Fibroblast of skin of abdomen (primary cell): ENCODE measurements at regions not wholly inside any gene's neighbourhood (a gene's known extent, or its start where the extent isn't known, plus 50 kb on each side); places are given as distances from the start of the nearest gene placed in this dataset.

Source experiments
- DNase-seq: peaks from one replicate; pipeline ENCODE4 v3.0.0-alpha.2; 2013

DNA sequence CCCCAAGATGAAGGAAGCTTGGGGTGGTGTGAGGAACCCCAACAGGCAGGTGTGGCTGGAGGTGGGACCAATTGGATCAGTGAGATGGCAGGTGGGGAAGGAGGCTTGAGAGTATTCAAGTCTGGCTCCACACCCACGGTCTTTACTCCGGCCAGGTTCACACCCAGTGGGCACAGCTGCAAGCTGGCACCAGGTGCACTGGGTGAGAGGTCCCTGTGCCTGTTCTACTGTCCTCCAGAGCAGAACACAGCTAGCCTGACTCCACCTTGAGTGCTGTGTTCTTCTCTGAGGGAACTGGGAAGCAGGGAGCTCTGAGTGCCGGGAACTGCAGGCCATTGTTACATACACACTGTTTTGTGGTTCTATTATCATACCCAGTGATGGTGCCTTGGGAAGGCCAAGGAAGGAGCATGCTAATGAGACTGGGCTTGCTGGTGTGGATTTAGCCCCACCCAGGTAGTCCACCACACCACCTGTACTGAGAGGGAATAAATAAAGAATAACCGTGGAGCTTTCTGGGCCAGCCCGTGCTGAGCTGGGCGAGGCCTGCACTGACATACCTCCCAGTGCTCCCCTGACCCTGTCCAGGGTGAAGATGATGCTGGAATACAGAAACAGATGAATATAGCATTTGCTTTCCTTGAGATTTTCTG lies 93.4 kb downstream of the ABHD5 start:
- no peak for DNase-seq

DNA sequence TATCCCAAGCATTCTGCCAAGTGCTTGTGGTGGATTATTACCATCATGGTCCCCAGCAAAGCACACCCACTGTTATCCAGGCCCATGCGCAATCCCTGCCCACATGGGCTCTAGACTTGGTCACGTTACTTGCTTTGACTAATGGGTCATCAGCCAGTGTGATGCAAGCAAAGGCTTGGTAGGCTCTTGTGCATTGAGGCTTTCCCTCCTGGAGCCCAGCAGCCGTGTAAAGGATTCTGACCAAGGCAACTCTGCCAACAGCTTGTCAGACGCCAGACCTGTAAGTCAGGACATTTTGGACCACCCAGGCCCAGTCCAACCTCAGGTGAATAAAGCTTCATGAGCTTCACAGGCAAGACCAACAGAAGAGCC lies 93.9 kb downstream of the ABHD5 start:
- no peak for DNase-seq

DNA sequence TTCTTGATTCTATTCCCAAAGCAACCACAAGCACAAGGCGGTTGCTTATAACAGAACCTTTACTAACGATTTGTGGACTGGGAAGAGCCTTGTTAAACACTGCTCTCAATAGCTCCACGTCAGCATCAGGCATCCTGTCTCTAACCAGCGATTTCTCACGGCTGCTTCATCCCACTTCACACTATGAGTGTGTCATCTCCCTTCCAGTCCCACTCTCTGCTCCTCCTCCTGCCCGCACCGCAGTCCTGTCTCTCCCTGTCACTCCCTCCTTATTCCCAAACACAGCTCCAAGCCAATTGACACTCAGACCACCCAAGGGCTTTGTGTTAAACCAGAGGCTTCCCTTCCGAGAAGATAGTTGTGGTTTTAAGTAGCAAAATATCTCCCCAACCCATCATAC lies 94.8 kb downstream of the ABHD5 start:
- DNase-seq: peak; percentile 71

DNA sequence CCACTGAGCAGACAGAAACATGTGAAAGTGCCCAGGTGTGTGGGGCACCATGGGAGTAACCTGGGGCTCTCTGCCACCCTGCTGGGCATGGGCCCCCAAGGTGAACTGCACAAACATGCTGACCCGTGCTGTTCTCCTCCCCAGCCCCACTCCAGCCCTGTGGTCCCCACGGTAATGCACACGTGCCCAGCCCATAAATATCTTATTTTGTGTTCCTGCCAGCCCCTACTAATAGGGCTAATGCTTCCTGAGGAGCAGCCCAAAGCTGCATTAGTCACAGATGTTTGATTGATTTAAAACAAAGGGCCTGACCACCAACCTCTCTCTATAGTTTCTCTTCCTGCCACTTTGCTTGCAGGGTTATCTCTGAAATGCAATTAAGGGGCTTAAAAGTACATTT lies 95.4 kb downstream of the ABHD5 start:
- peak; percentile 33 for DNase-seq

DNA sequence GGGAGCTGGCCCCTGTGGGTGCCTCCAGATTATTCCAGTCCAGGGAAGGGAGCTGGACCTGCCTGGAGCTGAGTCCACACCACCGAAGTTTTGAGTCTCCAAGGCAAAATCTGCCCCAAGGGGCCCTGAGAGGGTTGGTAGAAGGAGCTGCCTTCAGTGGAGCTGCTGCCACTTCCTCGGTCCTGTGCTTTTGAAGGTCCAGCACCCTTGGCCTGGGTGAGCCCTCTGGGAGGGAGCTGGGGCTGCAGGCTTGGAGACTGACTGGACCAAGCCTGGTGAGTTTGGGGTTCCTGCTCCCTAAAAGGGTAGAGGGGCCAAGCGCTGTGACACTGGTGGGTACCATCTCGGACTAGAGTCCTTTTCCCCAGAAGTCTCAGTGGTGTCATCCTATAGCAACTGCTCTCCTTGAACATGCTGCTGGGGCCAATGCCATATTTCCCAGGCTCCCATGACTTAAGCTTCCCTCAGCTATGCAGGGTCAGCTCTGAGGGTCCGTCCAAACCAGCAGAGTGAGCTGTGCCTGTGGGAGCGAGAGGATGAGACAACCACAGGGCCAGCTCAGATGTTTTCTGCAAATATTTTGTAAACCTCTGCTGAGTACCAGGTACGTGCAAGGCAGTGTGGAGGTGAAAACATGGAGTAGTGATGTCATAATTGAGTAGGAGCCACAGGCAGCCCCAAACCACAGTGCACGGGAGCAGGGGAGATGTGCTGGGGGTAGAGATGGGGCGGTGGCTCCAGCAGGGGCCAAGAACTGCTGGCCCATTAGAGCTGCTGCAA lies 96.0 kb downstream of the ABHD5 start:
- DNase-seq: no peak

DNA sequence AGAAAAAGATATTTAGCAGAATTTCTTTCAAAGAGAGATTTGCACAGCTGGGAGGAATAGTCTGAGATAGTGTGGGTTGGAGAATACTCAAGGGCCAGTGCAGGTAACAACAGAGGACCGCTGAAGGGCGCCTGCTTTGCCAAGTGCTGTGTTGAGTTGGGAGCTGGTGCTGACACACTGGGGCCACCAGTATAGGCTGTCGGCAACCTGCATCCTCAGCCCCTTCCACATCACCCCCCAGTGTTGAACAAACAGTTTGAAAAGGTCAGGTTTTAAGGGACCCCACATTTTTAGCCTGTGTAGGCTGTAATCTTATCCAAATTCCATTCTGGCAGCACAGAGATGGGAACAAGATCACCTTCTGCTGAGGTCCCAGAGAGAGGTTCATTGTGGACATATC lies 96.6 kb downstream of the ABHD5 start:
- DNase-seq: no peak

DNA sequence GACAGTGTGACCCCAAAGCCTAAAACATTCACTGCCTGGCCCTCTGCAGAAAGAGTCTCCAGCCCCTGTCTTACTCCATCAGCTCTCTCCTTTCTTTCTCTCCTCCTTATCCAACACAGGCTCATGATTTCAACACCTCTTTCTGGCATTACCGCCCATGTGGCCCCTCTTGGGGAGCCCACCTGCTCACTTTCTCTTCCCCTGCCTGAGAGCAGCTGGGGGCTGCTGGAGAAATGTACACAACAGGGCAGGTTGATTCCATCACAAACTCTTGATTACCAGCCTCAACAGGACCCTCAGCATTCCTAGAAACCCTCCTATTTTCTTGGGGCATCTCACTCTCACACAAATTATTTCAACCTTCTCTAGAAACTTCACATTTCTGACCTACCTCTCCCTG lies 98.3 kb downstream of the ABHD5 start:
- no peak for DNase-seq

DNA sequence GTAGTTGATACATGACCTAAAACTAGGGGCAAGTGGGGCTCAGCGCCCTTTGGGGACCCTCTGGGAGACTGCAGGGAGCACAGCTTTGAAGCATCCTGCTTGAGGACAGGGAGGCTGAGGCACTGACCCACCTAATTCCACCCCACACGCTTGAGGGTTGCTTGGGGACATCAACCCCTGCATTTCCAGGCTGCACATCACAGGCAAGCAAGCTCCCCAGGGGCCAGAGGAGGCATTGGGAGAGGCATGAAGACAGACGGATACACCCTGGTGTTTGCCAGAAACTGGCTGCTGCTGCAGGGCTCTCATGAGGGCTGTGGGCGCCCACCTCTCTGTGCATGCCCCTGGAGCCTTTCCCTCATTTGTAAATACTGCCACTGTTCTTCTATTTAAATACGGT lies 99.3 kb downstream of the ABHD5 start:
- no peak for DNase-seq

DNA sequence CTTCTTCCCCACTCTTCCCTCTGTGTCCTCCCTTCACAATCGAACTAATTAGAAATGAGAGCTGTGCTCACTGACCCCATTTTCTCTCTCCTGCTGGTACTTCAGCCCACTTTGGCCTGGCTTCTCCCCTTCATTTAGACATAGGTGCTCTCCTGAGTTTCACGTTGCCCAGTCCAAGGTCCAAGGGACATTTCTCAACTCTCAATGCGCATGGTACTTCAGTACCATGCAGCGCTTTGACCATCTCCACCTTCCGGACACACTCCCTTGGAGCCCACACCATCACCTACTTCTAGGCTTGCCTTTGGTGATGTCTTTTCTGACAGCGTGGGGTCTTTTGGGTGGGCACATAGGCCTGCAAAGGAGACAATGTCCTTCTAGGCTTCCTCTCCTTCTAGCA lies 99.7 kb downstream of the ABHD5 start:
- no peak for DNase-seq

DNA sequence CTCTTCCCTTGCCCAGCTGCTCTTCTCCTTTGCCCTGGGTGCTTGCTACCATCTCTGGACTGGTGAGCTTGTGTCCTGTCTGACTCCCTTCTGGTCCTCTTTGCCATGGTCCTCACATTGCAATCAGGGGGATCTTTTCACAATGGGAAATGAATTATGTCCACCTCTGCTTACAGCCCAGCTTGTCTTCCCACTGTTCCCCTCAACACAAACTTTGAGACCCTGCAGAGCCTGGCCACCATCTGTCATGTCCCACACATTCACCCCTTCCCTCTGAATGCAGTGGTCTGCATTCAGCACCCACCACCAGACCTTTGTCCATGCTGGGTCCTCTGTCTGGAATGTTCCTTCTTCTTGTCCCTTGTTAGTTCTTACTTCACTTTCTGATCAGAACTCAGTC lies 100.5 kb downstream of the ABHD5 start:
- DNase-seq: no peak

DNA sequence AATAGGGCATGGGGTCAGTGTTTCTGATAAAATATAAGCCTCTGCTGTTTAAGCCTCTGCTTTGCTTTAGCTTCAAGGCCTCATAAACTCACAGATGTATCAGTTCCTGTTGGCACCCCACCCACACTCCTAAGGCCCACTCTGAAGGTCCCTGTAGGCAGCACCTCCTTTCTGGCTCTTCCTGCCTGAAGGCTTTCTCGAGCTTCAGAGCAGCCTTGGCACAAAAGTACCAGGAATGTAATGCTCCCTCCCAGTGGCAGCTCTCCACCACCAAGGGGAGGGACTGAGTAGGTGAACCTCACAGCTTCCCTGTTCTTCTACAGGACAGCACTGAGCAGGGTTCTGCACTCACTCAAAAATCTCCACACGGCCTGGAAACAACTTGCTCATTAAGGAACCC lies 102.2 kb downstream of the ABHD5 start:
- DNase-seq: no peak

DNA sequence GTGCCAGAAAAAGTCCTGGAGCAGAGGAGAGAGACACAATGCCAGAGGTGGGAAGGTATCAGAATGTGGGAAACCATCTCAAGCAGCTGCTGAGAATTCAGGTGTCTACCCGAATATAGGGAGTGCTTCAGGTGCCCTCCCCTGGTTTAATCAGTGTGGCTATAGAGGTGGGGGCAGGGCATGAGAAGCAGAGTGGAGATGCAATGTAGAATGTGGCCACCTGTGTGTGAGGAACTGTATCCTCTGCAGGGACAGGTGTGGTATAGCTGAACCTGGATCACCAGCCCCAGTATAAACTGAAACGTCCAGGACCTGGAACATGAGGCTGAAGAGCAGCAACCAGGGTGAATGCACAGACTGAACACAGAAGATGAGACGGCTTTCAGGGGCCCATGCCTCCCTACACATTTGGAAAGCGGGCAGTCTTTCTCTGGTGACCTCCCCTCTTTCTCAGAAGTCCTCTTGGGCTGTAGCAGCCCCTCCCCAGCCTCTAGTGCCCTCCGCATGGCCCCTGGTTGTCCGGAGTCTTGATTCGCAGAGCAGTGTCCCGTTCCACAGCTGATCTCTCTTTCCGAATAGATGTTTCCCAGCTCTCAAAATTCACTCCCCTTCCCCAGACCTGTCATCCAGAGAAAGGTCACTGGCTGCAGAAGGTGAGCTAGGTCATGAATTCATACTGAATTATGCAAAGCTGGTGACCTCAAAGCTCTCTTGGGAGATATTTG lies 103.1 kb downstream of the ABHD5 start:
- no peak for DNase-seq

DNA sequence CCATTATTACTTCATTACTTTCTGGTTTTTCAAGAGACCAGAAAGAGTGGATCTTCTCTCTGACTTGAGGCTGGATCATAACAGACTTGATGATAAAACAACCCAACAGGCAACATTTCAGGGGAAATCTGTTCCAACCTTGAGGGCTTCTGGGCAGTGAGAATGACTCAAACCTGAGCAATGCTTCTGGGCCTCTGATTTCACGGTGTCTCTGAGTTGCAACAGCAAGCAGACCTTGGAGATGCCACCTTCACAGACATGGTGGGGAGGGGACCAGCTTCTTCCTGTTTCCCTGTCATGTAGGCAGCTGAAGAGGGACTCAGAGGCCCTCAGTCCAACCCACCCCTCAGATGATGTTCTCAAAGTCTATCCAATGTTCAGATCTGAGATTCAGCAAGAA lies 104.0 kb downstream of the ABHD5 start:
- DNase-seq: peak; percentile 73

DNA sequence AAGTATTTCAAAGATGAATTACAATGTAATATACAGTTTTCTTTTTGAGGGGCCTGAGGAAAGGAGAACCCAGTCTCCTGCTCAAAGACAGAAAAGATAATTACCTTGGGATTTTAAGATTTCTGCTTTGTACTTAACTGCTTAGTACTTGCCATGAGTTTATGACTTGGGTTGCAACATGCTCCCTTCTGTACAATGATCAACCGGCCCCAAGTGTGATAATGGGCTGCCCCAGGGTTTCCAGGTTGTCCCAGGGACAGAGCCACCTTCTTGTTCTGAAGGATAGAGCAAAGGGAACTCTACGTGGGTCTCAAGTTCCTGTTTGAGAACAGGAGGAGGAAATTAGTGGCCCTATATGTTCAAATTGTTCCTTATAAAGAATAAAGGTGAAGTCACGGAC lies 104.8 kb downstream of the ABHD5 start:
- DNase-seq: no peak

DNA sequence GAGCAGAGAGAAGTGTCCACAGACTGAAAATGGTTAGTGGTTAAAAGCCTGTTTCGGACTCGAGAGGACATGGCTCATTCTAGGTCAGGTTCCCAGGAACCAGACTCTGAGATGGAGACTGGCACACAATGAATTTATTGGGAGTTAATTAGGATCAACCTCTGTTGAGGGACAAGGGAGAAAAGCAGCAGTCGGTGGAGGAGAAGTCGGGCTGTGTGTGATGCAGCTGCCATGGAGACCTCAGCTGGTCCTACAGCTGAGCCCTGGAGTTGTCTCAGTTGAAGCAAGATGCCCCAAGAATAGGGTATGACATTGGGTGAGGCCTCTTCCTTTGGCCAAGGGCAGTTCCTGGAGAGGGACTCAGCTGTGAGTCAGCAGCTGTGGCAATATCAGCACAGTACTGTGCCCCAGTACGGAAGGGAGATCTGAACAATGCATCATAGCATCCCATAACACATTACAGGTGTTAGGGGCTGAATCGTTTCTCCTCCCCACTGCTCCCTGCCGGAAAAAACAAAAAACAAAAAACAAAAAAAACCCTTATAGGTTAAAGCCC lies 105.4 kb downstream of the ABHD5 start:
- DNase-seq: no peak

DNA sequence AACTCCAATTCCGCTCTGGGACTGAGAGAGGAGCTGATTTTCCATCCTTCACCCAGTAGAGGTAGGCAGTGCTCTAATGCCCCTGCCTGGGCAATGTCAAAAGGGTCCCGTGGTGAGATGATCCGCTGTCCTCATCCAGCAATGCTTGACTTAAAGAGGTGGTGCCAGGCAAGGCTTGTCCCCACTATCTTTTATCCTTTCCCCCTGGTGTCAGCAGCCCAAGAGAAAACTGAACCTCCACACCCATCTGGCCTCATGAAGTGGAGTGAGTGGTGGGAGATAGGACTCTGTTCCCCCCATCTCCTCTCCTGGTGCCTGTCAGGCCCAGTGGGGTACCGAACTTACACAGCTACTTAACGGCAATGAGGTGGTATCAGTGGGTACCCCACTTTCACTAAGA lies 107.1 kb downstream of the ABHD5 start:
- no peak for DNase-seq

DNA sequence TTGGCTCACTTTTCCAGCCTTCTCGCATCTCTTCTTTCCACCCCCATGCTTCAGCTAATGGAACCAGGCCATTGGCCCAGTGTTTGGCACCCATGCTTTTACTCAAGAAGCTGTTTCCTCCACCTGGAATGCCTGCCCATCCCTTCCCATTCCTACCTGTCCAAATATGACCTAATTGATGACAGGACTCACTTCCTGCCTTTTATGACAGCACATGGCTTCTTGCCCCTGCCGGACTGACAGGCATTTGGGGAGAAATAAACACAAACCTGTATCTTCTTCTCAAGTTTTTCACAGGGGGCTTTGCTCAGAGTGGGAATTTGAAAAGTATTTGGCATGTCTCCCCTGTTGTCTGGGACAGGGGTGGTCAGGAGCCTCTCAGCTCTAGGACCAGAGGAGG lies 120.1 kb downstream of the ABHD5 start:
- DNase-seq: no peak

DNA sequence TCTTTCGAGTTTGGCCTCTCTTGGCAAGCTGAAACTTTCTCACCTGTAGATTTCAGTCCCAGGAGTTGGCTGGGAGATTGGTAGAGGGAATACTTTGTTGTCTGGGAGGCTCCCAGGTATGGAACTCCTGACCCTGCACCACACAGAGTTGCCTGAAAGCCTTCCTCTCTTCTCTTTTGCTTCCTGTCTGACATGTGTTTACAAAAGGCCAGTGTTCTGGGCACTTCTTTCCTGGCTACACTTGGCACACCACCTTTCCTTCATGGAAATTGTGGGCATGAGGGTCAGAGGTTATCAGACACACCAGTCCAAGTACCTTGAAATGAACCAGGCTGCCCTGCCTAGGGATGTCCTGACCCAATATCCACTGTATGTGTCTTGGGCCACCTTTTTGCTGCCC lies 123.7 kb downstream of the ABHD5 start:
- no peak for DNase-seq

DNA sequence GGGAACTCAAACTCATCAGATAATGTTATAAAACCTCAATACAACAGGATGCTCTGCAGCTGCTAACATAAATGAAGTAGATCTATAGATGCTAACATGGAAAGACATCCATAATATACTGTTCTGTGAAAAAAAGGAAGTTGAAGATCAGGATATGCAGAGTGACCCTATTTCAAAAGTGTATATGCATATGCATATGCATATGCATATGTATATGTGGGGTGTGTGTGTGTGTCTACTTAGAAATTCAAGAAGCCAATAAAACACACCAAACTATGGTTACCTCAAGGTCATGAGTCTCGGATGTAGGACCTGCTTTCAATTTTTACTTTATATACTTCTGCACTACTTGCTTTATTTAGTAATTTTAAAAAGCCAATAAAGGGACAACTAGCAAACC lies 125.6 kb downstream of the ABHD5 start:
- DNase-seq: no peak

DNA sequence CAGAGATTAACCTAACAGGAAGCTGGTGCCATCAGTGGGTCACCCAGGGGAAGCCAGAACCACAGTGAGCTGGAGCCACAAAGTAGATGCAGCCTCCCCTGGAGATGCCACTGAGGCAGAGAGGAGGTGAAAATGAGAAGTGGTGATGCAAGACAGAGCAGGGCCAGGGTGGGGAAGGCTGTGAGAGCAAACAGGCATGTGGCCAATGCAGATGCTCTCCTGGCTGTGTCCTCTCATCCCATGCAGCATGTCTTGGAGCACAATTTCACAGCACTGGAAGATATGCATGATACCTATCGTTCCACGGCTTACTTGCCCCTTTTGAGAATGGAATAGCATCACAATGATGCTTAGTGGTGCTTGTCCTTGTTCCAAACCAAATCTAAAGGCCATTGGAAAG lies 126.3 kb downstream of the ABHD5 start:
- no peak for DNase-seq

DNA sequence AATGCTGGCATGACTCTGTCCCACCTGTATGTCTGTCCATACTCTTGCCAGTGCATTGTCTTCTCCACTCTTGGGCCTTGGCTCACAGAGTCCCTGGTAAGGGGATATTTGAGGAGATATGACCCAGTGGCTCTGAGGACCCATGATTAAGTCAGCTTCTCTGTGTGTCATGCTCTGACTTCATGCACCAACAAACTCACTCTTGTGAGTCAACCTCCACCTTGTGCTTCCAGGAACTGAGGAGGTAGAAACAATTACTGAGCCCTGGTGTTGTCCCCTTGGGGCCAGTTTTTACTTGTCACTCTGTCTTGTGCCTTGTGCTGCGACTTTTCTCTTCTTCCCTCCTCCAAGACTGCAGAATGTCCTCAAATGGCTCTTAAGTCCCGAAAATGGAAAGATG lies 127.1 kb downstream of the ABHD5 start:
- DNase-seq: no peak

DNA sequence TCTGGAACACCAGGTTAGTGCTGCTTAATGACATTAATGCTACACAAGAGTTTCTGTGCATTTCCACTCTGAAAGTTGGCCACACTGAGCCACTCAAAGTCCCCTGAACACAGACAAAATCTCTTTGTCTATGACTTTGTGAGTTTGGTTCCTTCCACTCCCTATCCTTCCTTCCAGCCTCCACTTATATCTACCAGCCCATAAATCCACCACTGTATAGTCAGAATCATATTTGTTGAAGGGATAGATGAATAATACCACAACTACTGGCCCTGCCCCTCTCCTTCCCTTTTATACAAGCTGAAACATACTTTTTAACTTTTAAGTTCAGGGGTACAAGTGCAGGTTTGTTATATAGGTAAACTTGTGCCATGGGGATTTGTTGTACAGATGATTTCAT lies 127.5 kb downstream of the ABHD5 start:
- DNase-seq: no peak

DNA sequence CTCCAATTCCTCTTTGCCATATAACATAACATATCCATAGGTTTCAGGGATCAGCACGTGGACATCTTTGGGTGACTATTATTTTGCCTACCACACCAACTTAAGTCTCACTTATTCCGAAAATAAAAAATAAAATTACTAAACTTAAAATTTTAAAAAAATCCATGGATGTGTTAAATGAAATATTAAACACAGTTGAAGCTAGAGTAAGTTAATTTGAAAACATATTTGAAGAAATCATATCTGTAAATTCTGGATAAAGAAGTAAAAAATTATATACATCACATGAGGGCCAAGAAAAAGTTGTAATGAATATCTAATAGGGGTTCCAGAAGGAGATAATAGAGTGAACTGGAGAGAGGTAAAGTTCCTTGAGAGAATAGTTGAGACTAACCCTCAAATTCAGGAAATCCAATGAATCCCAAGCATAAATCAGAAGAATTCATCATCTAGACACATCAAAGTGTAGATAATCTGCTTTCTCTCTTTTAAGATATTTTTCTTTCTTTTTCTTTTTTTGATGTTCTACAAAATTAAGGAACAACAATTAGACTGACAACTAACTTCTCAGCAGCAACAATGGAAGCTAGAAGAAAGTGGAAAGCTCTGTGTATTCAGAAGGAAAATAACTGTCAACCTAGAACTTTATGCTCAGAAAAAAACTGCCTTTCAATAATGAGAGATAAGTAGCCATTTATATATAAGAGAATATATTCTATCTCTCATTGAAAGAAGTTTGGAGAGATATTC lies 147.4 kb downstream of the ABHD5 start:
- no peak for DNase-seq
